GM19452 (cell line): ENCODE measurements at regions not wholly inside any gene's neighbourhood (a gene's known extent, or its start where the extent isn't known, plus 50 kb on each side); places are given as distances from the start of the nearest gene placed in this dataset.
"Not testable (repeated sequence)": the region's sequence is repeated elsewhere in the genome, so short reads cannot be mapped to it uniquely, and the experiment has no call there.

Experiments
- ATAC-seq: cut with Tn5 transposase; IDR thresholded peaks from one replicate; pipeline ENCODE4 v1.9.1; 2021; ENCODE audit not compliant: unreplicated experiment

GRCh38 chr6:79431537-79431933 is 105.7 kb downstream of the LCA5 start:
- no peak for ATAC-seq

- ATAC-seq, result no peak
Observed at GRCh38 chr6:79430913-79431536, 106.2 kb downstream of the LCA5 start.

GRCh38 chr6:79427721-79428120 is 109.5 kb downstream of the LCA5 start:
- ATAC-seq, result no peak

DNA sequence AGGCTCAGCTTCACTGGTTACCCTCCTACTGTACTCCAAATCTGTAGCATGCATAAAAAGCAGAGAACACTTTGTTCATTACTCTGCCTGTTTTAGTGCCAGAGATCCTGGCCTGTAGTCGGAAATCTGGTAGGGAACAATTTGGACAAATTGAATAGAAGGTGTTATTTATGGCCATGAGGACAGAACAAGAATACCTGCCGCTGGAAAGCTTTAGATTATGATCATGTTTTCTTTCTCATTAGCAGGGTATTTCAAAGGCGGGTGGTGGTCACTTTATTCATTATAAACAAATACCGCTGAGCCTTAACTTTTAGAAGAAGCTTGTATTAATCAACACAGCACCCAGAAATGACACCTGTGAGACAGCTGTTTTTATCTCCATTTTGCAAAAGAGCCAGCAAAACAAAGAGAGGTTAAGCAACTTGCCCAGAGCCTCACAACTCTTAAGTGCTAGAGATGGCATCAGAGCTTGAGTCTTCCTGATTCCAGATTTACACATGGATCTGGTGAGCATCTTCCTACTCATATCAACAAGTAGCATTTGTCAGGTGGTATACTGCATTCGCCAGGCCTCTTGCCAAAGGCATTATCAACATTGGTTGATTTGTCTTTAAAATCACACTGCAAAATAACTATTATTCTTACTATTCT is 110.5 kb downstream of the LCA5 start:
- ATAC-seq, result no peak

GRCh38 chr6:79425589-79426311 is 111.5 kb downstream of the LCA5 start:
- ATAC-seq, result no peak

DNA sequence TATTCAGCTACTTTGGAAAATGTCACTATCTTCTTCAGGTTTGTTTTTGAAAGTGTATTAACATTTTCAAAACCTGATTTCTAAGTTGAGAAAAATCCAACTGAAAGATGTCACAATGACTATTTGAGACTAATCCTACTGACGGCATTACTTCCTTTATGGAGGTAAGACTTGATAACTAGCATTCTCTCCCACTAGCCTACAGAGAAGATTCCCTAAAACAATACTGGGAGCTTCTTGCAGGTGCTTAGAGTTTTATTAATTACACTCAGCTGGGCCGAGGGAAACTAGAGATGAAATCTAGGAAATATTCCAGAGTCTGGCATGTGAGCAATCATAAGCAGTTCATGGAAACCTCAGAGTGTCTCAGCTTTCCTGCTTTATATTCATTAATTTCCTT is 114.0 kb downstream of the LCA5 start:
- ATAC-seq, result no peak

DNA sequence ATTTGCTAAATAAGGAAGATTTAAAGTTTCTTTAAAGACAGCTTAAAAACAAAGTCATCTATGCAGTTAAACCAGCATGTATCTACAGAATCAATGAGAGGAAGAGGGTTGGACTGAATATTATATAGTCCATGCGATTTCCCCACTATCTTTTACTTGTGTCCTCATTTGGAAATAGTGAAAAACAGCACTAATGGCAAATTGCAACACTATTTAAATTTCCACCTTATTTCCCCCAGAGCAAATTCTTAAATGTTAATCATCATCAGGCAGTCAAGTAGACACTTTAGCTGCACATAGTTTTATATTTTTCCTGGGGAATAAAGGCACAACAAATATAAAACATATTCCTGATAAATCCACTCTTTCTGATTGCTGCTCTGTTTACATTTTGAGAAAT is 114.6 kb downstream of the LCA5 start:
- no peak for ATAC-seq

GRCh38 chr6:79421707-79422484 is 115.3 kb downstream of the LCA5 start:
- ATAC-seq, result peak; percentile 64

DNA sequence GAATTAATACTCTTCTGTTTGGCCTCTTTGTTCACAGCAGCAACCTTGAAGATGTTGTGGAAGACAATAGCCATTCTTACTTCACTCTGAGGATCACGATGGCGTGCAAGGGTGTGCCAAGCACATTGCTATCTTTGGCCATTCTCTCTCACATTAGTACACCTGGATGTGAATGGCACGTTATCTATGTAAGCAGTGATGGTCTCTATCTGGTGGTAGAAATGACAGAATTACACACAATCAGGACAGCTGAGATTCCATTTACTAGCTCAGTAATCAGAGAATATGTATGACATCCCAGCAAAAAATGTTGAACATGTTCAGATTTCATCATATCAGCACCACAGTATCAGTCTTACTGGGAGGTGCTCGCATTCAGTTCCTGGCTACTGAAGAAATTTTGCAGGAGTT is 116.2 kb downstream of the LCA5 start:
- ATAC-seq, result no peak

DNA sequence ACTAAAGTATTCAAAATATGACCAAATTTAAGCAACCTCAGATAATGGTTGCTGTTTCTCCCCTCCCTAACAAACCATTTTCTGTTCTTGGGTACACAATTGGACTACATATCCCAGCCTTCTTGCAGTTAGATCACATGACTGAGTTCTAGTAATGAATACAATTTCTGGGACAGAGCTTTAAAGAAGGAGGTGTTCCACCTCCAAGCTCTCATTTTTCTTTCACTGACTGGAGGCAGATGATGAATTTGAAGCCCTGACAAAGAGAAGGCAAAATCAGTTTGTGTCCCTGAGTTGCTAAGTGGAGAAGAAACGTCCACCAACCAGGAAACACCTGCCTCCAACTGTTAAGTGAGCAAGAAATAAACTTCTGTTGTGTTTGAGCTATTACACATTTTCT is 117.2 kb downstream of the LCA5 start:
- no peak for ATAC-seq

GRCh38 chr6:79416931-79417330 is 120.3 kb downstream of the LCA5 start:
- no peak for ATAC-seq

- no peak for ATAC-seq
Observed at GRCh38 chr6:79413562-79414002, 123.6 kb downstream of the LCA5 start.

DNA sequence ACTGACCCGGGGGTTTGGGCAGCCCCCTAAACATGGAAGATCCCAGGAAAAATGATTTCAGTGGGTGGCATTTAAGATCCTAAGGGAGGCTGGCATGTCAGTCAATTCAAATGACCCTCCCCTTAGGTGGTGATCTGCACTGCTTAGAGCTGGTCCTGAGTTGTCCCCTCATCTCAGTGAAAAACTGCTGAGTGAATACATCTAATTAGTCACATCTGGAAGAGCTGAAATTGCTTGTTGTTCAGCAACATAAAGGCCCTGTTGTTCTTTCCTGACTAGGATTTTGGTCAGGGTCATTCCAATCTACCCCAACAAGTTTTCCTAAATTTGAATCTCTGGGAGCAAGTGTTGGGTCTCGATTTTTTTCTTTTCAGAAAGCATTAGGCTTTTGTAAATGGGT is 126.4 kb downstream of the LCA5 start:
- ATAC-seq, result no peak

- no peak for ATAC-seq
Observed at GRCh38 chr6:79408256-79408974, 128.8 kb downstream of the LCA5 start.

DNA sequence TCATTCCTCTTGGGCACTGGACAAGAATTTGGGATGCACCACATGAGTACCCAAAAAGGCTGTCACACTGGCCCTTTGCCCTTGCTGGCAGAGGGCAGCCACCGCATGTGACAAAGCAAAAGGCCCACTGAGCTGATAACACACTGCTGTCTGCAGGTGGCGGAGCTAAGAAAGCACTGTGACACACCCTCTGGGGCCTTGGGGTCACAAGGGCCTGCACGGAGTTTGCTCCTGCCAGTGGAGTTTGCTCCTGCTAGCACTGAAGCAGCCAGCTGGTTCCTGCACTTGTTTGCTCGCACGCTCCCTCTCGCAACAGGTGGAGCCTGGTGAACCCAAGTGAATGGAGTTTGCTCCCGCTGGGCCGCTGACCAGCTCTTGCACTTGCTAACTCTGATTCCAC is 132.6 kb downstream of the LCA5 start:
- no peak for ATAC-seq

GRCh38 chr6:79404261-79404660 is 133.0 kb downstream of the LCA5 start:
- no peak for ATAC-seq

DNA sequence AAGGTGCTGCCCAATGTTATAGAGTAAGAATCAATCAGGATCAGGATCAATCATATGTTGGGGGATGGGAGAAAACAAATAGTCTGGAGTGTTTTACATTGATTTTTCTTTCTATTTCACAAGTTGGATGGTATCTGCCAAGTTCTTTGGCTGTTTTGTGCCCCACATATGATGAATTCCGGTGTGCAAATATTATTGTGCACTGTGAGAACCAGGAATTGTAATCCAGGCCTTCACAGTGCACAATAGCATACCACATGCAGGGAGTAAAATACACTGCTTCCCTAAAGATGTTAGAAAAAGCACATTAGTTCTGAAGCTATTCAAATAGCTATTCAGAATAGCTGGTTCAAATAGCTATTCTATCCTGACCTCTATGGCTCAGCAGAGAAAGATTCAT is 133.7 kb downstream of the LCA5 start:
- no peak for ATAC-seq

- ATAC-seq, result no peak
Observed at GRCh38 chr6:79403086-79403485, 134.1 kb downstream of the LCA5 start.

DNA sequence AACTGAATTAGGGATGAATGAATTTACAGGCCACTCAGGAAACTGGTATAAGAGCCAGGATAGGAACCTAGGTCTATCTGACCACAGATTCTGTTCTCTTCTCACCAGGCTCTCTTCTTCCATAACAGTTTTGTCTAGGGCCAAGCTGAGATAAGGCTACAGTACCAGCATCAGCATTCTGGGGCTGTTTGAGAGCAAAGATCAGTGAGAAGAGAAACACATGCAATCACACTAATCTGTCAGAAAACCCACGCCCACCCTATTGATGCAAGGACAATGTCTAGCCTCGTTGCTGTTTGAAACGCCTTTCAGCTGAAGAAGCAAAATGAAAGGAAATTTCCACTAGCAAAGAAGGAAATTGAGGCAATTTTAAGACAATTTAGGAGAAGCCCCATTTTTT is 137.7 kb downstream of the LCA5 start:
- no peak for ATAC-seq

- not testable (repeated sequence) for ATAC-seq
Observed at GRCh38 chr6:79398617-79399016, 138.6 kb downstream of the LCA5 start.

- ATAC-seq, result no peak
Observed at GRCh38 chr6:79396625-79397024, 140.6 kb downstream of the LCA5 start.
